Effector memory CD8-positive, alpha-beta T cell (primary cell): ENCODE measurements at regions not wholly inside any gene's neighbourhood (a gene's known extent, or its start where the extent isn't known, plus 50 kb on each side); places are given as distances from the start of the nearest gene placed in this dataset.
A peak's percentile ranks its signal among the peaks of the same experiment; 100 is the strongest.
"Not testable (repeated sequence)": the region's sequence is repeated elsewhere in the genome, so short reads cannot be mapped to it uniquely, and the experiment has no call there.

ENCODE experiments used
- ATAC-seq: fragments of 150-1000 bp; cut with Tn5 transposase; replicated peaks from 2 replicates; pipeline ENCODE4 v1.10.0; 2021; ENCODE audit warnings: mild to moderate bottlenecking, moderate library complexity
- DNase-seq, 3 experiments: peaks; one replicate each; pipeline ENCODE4 v3.0.0; 2021
- H3K27ac Mint-ChIP-seq, 2 donors: one replicate each; pipeline ENCODE4 v1.8.0; 2022; ENCODE audit warnings: mild to moderate bottlenecking in 2 of 2, mixed read lengths in 2 of 2, moderate library complexity in 2 of 2
- H3K27me3 Mint-ChIP-seq, 2 donors: one replicate each; pipeline ENCODE4 v1.8.0; 2022; ENCODE audit warnings: mixed read lengths in 2 of 2
- H3K36me3 Mint-ChIP-seq: one replicate; pipeline ENCODE4 v1.8.0; 2022; ENCODE audit warnings: mild to moderate bottlenecking, moderate library complexity, mixed read lengths; ENCODE audit not compliant: insufficient read depth
- H3K4me1 Mint-ChIP-seq, 2 donors: one replicate each; pipeline ENCODE4 v1.8.0; 2022; ENCODE audit warnings: low read depth in 2 of 2, mixed read lengths in 2 of 2
- H3K4me3 Mint-ChIP-seq, 2 donors: one replicate each; pipeline ENCODE4 v1.8.0; 2022; ENCODE audit warnings: mild to moderate bottlenecking in 2 of 2, mixed read lengths in 2 of 2, moderate library complexity in 2 of 2
- H3K9me3 Mint-ChIP-seq, 2 donors: one replicate each; pipeline ENCODE4 v1.8.0; 2022; ENCODE audit warnings: mixed read lengths in 2 of 2

- Mint-ChIP-seq H3K9me3 (no peaks in the 10 kb centered on the region), H3K27ac (no peak overlapping the region), H3K27me3 (peaks cover 64 to 83% of the 10 kb centered on the region in 2 donors), H3K36me3 (no peaks in the 10 kb centered on the region), H3K4me3 (no peak overlapping the region), H3K4me1 (no peaks in the 10 kb centered on the region)
- no peak for DNase-seq
- ATAC-seq = no peak
Measured at GRCh38 chr2:238771218-238771617, 76.7 kb upstream of the TWIST2 start.

- Mint-ChIP-seq H3K4me1 (no peaks in the 10 kb centered on the region), H3K27me3 (peaks cover 60 to 79% of the 10 kb centered on the region in 2 donors), H3K9me3 (no peaks in the 10 kb centered on the region), H3K27ac (no peak overlapping the region), H3K4me3 (no peak overlapping the region), H3K36me3 (no peaks in the 10 kb centered on the region)
- ATAC-seq = no peak
- DNase-seq = no peak
Measured at GRCh38 chr2:238771639-238772038, 76.2 kb upstream of the TWIST2 start.

GRCh38 chr2:238772635-238773297, 75.1 kb upstream of the TWIST2 start:
- H3K36me3 Mint-ChIP-seq = no peaks in the 10 kb centered on the region
- ATAC-seq (no peak), DNase-seq (no peak)
- H3K4me1 Mint-ChIP-seq = no peaks in the 10 kb centered on the region
- no peaks in the 10 kb centered on the region for H3K9me3 Mint-ChIP-seq
- H3K27ac Mint-ChIP-seq = no peak overlapping the region
- H3K27me3 Mint-ChIP-seq = peaks cover 55 to 72% of the 10 kb centered on the region in 2 donors
- no peak overlapping the region for H3K4me3 Mint-ChIP-seq

- Mint-ChIP-seq H3K27me3 (peaks cover 51 to 72% of the 10 kb centered on the region in 2 donors), H3K4me1 (no peaks in the 10 kb centered on the region), H3K9me3 (no peaks in the 10 kb centered on the region), H3K4me3 (no peak overlapping the region), H3K27ac (no peak overlapping the region), H3K36me3 (no peaks in the 10 kb centered on the region)
- no peak for ATAC-seq
- DNase-seq = no peak
Measured at GRCh38 chr2:238773472-238773871, 74.4 kb upstream of the TWIST2 start.

- Mint-ChIP-seq H3K4me3 (no peak overlapping the region), H3K4me1 (no peaks in the 10 kb centered on the region), H3K9me3 (no peaks in the 10 kb centered on the region), H3K27ac (no peak overlapping the region), H3K36me3 (peaks cover 2% of the 10 kb centered on the region), H3K27me3 (peaks cover 45 to 66% of the 10 kb centered on the region in 2 donors)
- DNase-seq (no peak), ATAC-seq (no peak)
Measured at GRCh38 chr2:238774071-238774470, 73.8 kb upstream of the TWIST2 start.

- Mint-ChIP-seq H3K36me3 (peaks cover 3% of the 10 kb centered on the region), H3K4me3 (no peak overlapping the region), H3K27ac (no peak overlapping the region), H3K9me3 (no peaks in the 10 kb centered on the region), H3K4me1 (no peaks in the 10 kb centered on the region), H3K27me3 (peaks cover 35 to 56% of the 10 kb centered on the region in 2 donors)
- DNase-seq = no peak
- no peak for ATAC-seq
Measured at GRCh38 chr2:238774980-238775509, 72.8 kb upstream of the TWIST2 start.

- no peak overlapping the region for H3K27ac Mint-ChIP-seq
- no peak for DNase-seq
Measured at GRCh38 chr2:238775591-238775990, 72.3 kb upstream of the TWIST2 start.

GRCh38 chr2:238776003-238776760, 71.7 kb upstream of the TWIST2 start:
- ATAC-seq (no peak), DNase-seq (no peak)
- H3K36me3 Mint-ChIP-seq = peaks cover 3% of the 10 kb centered on the region
- peaks cover 34 to 56% of the 10 kb centered on the region in 2 donors for H3K27me3 Mint-ChIP-seq
- H3K9me3 Mint-ChIP-seq = no peaks in the 10 kb centered on the region
- no peaks in the 10 kb centered on the region for H3K4me1 Mint-ChIP-seq
- no peak overlapping the region for H3K27ac Mint-ChIP-seq
- no peak overlapping the region for H3K4me3 Mint-ChIP-seq

More at GRCh38 chr2:238775591-238775990, 72.3 kb upstream of the TWIST2 start:
- no peak overlapping the region for H3K4me3 Mint-ChIP-seq
- H3K27me3 Mint-ChIP-seq = peaks cover 30 to 51% of the 10 kb centered on the region in 2 donors
- peaks cover 3% of the 10 kb centered on the region for H3K36me3 Mint-ChIP-seq
- ATAC-seq = no peak
- H3K4me1 Mint-ChIP-seq = no peaks in the 10 kb centered on the region
- no peaks in the 10 kb centered on the region for H3K9me3 Mint-ChIP-seq

- not testable (repeated sequence) for H3K9me3 Mint-ChIP-seq, H3K27ac Mint-ChIP-seq, H3K4me1 Mint-ChIP-seq, H3K4me3 Mint-ChIP-seq, H3K36me3 Mint-ChIP-seq, DNase-seq, ATAC-seq
- peaks cover 33 to 54% of the 10 kb centered on the region in 2 donors for H3K27me3 Mint-ChIP-seq
Measured at GRCh38 chr2:238776761-238777046, 71.2 kb upstream of the TWIST2 start.

- Mint-ChIP-seq H3K4me3 (no peak overlapping the region), H3K36me3 (peaks cover 3% of the 10 kb centered on the region), H3K9me3 (no peaks in the 10 kb centered on the region), H3K27ac (no peak overlapping the region), H3K4me1 (no peaks in the 10 kb centered on the region), H3K27me3 (peaks cover 30 to 50% of the 10 kb centered on the region in 2 donors)
- DNase-seq (no peak), ATAC-seq (no peak)
Measured at GRCh38 chr2:238777369-238778067, 70.4 kb upstream of the TWIST2 start.

- Mint-ChIP-seq H3K27me3 (peaks cover 56 to 68% of the 10 kb centered on the region in 2 donors), H3K27ac (no peak overlapping the region), H3K4me3 (no peak overlapping the region), H3K9me3 (no peaks in the 10 kb centered on the region), H3K4me1 (peaks cover 0 to 3% of the 10 kb centered on the region in 2 donors), H3K36me3 (peaks cover 3% of the 10 kb centered on the region)
- ATAC-seq = peak; percentile 39
- peak; percentile 23 to 31 (median 27) for DNase-seq
Measured at GRCh38 chr2:238784671-238785527, 63.0 kb upstream of the TWIST2 start.

- Mint-ChIP-seq H3K4me1 (peaks cover 0 to 3% of the 10 kb centered on the region in 2 donors), H3K9me3 (no peaks in the 10 kb centered on the region), H3K27me3 (peaks cover 61 to 74% of the 10 kb centered on the region in 2 donors), H3K4me3 (no peak overlapping the region), H3K36me3 (peaks cover 3% of the 10 kb centered on the region), H3K27ac (no peak overlapping the region)
- DNase-seq = no peak
- ATAC-seq = no peak
Measured at GRCh38 chr2:238785528-238785860, 62.4 kb upstream of the TWIST2 start.

GRCh38 chr2:238786379-238786778, 61.5 kb upstream of the TWIST2 start:
- H3K4me3 Mint-ChIP-seq = no peak overlapping the region

More at GRCh38 chr2:238786379-238786778, 61.5 kb upstream of the TWIST2 start:
- DNase-seq (no peak), ATAC-seq (no peak)
- Mint-ChIP-seq H3K9me3 (no peaks in the 10 kb centered on the region), H3K4me1 (peaks cover 0 to 3% of the 10 kb centered on the region in 2 donors), H3K36me3 (peaks cover 3% of the 10 kb centered on the region), H3K27ac (no peak overlapping the region), H3K27me3 (peaks cover 63 to 74% of the 10 kb centered on the region in 2 donors)
